NCI-H128 (cell line): ENCODE measurements at regions not wholly inside any gene's neighbourhood (a gene's known extent, or its start where the extent isn't known, plus 50 kb on each side); places are given as distances from the start of the nearest gene placed in this dataset.
"Not testable (repeated sequence)": the region's sequence is repeated elsewhere in the genome, so short reads cannot be mapped to it uniquely, and the experiment has no call there.

Experiments
- DNase-seq: peaks from one replicate; lab custom pipeline; 2025; ENCODE audit not compliant: unreplicated experiment; lab: John Stamatoyannopoulos, UW

- DNase-seq = no peak
These were observed 613.8 kb downstream of the DIPK2A start for GRCh38 chr3:144585408-144585807.

DNA sequence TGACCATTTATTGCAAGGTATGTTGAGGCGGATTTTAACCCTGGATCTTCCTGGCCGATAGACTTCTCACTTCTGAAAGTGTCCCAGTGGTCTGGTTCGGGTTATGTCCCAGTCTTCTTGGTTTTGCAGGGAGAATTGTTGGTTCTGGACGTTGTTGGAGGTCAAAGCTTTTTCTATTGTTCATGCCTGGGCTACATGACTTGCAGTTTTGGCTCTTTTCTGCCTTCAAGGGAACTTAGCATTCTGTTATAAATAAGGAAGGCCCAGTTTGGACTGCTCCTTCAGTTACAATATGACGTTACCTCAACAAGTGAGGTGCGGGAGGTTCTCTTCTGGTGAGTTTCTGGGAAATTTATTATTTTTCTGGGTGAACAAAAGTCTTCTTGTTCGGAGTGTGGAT, 614.3 kb downstream of the DIPK2A start:
- no peak for DNase-seq

DNA sequence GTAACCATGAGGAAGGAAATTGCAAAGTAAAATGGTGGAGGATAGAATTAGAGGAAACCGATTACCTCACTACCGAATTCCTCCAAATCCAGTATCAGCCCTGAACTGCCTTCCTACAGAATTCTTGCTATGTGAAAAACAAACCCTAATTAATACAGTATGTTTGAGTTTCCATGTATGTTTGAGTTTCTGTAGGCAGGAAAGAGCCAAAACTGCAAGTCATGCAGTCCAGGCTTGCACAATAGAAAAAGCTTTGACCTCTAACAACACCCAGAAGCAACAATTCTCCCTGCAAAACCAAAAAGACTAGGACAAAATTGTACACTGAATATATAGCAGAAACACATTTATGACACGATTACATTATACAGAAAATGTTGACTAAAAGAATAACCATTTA, 614.8 kb downstream of the DIPK2A start:
- DNase-seq = no peak

GRCh38 chr3:144590854-144591253, 619.2 kb downstream of the DIPK2A start:
- DNase-seq = no peak

- DNase-seq = no peak
These were observed 622.3 kb downstream of the DIPK2A start for GRCh38 chr3:144593881-144594280.

DNA sequence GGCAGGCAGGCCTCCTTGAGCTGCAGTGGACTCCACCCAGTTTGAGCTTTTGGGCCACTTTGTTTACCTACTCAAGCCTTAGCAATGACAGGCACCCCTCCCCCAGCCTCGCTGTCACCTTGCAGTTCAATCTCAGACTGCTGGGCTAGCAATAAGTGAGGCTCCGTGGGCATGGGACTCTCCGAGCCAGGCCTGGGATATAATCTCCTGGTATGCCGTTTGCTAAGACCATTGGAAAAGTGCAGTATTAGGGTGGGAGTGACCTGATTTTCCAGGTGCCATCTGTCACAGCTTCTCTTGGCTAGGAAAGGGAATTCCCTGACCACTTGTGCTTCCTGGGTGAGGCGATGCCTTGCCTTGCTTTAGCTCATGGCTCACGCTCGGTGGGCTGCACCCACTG, 648.6 kb downstream of the DIPK2A start:
- not testable (repeated sequence) for DNase-seq

- DNase-seq = no peak
These were observed 651.2 kb downstream of the DIPK2A start for GRCh38 chr3:144622845-144623244.

DNA sequence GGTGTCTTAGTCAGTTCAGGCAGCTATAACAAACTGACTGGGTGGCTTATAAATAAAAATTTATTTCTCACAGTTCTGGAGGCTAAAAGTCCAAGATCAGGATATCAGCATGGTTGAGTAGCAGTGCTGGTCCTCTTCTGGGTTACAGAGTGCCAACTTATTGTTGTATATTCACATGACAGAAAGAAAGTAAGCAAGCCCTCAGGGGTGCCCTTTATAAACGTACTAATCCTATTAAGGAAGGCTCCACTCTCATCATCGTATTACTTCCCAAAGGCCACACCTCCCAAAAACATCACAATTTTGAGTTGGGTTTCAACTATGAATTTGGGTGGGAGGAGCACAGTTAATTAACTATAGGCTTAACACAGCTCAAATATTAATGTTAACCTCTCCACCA, 653.0 kb downstream of the DIPK2A start:
- no peak for DNase-seq

DNA sequence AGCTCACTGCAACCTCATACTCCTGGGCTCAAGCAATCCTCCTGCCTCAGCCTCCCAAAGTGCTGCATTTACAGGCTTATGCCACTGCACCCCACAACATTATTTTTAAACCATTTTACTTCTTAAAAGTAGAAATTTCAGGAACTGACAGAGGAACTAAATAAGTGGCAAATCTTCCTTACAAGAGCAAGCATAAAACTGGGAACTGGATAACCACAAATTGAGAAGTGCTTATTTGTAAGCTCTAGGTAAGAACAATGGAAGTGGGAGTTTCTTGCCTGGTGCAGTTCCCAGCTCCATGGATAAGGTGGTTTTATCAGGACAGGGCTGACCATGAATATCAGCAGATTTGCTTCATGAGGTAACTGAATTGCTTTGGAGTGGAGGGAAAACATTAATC, 655.2 kb downstream of the DIPK2A start:
- DNase-seq = no peak

GRCh38 chr3:144629381-144629780, 657.8 kb downstream of the DIPK2A start:
- no peak for DNase-seq

DNA sequence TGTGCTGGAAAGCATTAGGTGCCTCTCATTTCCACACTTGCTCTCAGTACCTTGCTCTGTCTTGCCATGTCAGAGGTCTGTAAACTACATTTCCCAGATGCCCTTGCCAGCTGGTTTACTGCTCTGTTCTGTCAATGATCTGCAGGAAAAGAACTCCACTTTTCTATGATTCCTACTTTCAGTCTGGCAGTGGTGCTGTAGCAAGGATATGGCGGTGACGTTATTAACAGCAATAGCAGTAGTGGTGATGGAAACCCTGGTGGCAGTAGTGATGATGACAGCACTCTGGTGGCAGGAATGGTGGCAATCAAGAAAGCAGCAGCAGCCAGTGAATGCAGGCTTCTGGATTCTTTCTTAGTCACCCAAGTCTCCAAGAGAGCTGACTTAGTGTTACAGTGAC, 665.2 kb downstream of the DIPK2A start:
- no peak for DNase-seq

DNA sequence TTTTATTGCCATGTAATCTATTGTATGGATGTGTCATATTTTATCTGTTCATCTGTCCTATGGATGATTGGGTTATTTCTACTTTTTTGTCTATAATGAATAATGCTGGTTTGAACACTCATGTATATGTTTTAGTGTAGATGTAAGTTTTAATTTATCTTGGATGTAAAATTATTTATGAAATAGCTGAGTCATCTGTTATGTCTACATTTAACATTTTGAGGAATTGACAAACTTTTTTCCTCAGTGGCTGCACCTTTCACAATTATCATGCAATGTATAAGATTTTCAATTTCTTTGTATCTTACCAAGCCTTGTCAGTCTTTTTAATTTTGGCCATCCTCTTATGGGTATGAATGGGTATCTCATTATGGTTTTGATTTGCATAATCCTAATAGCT, 666.4 kb downstream of the DIPK2A start:
- DNase-seq = no peak

DNA sequence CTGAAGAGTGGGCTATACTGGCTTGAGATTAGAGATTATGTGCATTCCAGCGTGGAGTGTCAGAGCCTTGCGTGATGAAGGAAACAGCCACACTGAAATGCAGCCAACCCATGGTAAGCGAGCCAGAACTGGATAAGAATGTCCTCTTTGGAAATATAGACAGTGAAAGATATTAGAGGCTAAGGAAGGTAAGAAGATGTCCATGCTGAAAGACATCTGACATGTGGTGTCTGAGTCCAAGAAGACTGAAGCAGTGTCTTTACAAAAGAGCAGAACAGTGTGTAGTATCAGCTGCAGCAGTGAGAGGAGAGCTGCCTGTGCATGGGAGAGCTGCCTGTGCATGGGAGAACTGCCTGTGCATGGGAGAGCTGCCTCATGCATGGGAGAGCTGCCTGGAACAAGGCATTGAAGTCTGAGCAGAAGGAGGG, 672.2 kb downstream of the DIPK2A start:
- no peak for DNase-seq

DNA sequence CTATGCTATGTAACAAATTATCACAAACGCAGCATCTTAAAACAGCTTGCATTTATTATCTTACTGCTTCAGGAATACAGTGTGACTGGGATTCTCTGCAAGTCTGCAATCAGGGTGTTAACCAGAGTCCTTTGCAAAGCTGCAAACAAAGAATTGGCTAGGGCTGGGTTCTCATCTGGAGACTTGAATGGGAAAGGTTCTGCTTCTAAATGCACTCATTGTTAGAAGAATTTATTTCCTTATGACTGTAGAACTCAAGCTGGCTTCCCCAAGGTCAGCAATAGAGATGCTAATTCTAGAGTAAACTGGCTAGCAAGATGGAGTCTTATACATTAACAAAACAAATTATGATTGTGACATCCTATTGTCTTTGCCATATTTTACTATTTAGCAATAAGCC, 673.7 kb downstream of the DIPK2A start:
- no peak for DNase-seq

DNA sequence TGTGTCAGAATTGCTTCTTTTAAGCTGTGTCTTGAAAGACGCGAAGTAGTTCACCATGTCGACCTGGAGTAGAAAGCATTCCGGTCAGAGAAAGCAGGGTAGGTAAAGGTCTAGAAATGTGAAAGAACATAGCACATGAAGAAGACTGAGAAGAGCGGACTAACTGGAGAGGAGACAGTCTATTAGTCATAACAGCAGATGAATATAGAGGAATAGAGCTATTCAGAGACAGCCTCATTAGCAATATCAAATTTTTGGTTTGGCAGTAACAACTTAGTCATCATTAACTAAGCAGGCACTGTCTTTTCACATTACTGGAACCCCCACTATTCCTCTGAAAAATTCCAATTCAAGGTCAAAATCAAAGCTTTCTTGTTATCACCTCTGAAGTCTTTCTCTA, 678.8 kb downstream of the DIPK2A start:
- DNase-seq = no peak

DNA sequence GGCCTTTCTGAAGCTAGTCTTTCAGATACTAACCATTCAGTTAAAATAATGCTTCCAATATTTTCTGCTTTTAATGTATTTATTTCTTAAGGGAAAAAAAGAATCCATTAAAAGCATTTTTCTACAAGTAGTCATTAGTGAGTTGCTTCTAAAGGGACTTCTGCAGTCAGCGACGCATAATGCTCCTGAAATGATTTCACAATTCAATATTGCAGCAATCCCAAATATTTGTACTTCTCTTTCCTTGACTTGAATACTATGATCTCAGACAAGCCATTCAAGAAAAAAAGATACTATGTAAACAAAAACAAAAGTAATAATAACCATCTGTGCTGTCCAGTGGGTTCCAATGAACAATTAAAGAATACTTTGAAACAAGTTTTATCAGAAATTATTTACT, 681.0 kb downstream of the DIPK2A start:
- DNase-seq = no peak

GRCh38 chr3:144655423-144655822, 683.8 kb downstream of the DIPK2A start:
- no peak for DNase-seq

DNA sequence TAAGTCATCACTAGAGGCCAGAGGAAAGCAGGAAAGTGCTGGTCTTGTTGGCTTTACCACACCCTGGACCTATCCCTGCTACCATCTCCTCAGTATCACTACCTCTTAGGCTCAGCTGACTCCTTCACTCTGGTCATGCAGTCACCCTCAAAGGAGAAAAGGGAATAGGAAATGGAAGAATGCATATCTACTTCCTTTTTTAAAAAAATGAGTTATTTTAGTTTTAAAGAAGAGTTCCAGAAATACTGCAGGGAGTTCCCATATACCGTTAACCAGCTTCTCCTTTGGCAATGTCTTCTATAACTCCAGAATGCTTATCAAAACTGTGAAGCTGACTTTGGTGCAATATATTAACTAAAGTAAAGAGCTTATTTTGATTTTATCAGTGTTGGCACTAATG, 688.6 kb downstream of the DIPK2A start:
- no peak for DNase-seq

DNA sequence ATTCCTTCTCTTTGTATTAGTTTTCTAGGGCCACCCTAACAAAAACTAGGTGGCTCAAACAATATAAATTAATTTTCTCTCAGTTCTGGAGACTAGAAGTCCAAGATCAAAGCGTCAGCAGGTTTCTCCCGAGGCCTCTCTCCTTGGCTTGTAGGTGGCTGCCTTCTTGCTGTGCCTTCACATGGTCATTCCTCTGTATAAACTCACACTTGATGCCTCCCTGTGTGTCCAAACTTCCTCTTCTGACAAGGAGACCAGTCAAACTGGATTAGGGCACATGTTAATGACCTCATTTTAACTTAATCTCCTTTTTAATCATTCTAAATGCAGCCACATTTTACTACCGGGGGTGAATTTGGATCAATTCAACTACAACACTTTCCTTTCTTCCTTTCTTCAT, 691.1 kb downstream of the DIPK2A start:
- no peak for DNase-seq

GRCh38 chr3:144663456-144664436, 692.1 kb downstream of the DIPK2A start:
- DNase-seq = no peak

- DNase-seq = no peak
These were observed 694.0 kb downstream of the DIPK2A start for GRCh38 chr3:144665567-144666053.

DNA sequence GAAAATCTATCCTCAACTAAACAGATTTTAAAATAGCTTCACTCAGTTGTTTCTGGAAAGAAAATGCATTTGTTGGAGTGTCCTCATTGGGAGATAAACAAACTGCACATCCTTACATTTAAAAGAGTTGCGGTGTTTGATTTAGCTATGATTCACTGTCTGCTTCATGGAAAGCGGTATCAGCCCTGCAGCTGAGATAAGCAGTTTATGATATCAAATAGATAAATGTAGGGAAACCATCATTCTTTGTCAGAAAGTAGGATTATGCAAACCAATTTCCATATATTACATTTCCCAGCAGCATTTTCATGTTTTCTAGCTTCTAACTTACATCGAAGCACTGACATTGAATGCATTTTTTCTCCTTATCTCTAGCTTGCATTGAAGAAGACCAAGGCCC, 698.9 kb downstream of the DIPK2A start:
- DNase-seq = no peak

DNA sequence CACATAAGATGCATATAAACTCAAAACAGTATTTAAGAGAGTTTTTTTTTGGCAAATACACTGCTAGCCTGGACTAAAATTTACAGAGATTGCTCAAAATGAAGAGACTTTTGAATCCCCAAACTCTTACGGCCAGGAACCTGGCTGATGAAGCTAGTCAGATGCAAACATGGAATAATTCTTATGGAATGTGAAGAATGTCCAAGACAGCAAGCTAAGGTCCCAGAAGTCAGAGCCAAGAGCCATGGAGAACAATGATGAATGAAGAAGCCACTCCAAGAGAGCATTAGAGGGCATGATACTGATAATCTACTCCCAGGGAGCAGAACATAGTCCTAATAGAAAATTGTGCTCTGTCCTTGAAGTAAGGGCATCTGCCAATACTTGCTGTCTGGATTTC, 705.5 kb downstream of the DIPK2A start:
- no peak for DNase-seq
